GM08714 (cell line): ENCODE measurements at regions not wholly inside any gene's neighbourhood (a gene's known extent, or its start where the extent isn't known, plus 50 kb on each side); places are given as distances from the start of the nearest gene placed in this dataset.
A peak's percentile ranks its signal among the peaks of the same experiment; 100 is the strongest.

Experiments used
- H3K4me3 ChIP-seq: fragments of 200-500 bp; sonication (Bioruptor generic); 2 replicates; pipeline ENCODE4 v1.5.1; 2014; ENCODE audit warnings: mild to moderate bottlenecking, low read length, inconsistent platforms
- ZNF274 ChIP-seq: IDR thresholded peaks from 2 replicates; pipeline ENCODE4 v1.6.1; 2012; ENCODE audit warnings: mild to moderate bottlenecking, low read depth, low read length

GRCh38 chr18:41378598-41378997 lies 576.4 kb upstream of the PIK3C3 start:
- no peak overlapping the region for H3K4me3 ChIP-seq
- TF ChIP-seq ZNF274: no peak

- no peak for TF ChIP-seq ZNF274
- no peak overlapping the region for H3K4me3 ChIP-seq
Measured at GRCh38 chr18:41373612-41374011, 581.4 kb upstream of the PIK3C3 start.

GRCh38 chr18:41372046-41372665 lies 582.9 kb upstream of the PIK3C3 start:
- no peak overlapping the region for H3K4me3 ChIP-seq
- no peak for TF ChIP-seq ZNF274

- TF ChIP-seq ZNF274: no peak
- no peak overlapping the region for H3K4me3 ChIP-seq
Measured at GRCh38 chr18:41371156-41372045, 583.6 kb upstream of the PIK3C3 start.

GRCh38 chr18:41370740-41371139 lies 584.3 kb upstream of the PIK3C3 start:
- H3K4me3 ChIP-seq: no peak overlapping the region
- no peak for TF ChIP-seq ZNF274

- TF ChIP-seq ZNF274: 0 out of 2 replicates have a peak, but pooled peaks have one; percentile 18
- H3K4me3 ChIP-seq: no peak overlapping the region
Measured at GRCh38 chr18:41357708-41358107, 597.3 kb upstream of the PIK3C3 start.

DNA sequence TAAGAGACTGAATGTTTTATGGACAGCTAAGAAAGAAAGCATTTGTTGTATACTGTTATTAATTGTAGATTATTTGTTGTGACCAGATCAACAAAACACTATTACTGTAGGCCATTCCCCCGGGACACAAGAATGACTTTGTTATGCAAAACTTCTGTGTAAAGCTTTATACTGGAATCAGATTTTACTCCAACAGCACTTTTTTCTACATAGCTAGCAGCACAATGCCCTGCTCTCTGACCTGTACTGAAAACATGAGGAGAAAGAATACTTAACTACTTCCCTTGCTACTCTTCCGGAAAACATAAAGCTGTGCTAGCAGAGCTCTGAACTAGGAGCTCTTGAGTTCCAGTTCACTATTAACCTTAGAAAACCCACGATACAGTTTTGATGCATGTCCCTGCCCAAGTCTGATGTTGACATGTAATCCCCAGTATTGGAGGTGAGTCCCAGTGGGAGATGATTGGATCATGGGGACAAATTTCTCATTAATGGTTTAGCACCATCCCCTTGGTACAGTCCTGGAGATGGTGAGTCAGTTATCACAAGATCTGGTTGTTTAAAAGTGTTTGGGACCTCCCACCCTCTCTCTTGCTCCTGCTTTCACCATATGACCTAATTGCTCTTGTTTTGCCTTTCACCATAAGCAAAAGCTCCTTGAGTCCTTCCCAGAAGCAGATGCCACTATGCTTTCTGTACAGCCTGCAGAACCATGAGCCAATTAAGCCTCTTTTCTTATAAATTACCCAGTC lies 601.1 kb upstream of the PIK3C3 start:
- TF ChIP-seq ZNF274: no peak
- H3K4me3 ChIP-seq: no peak overlapping the region

DNA sequence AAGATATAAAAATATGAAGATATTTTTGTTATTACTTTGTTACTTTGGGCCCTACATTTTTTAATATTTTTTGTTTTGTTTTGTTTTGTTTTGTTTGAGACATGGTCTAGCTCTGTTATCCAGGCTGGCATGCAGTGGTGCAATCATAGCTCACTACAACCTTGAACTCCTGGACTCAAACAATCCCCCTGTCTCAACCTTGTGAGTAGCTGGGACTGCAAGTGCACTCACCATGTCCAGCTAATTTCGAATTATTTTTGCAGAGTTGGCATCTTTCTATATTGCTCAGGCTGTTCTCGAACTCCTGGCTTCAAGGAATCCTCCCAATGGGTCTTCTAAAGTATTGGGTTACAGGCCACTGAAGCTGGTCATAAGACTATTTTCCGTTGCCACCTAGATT lies 603.6 kb upstream of the PIK3C3 start:
- H3K4me3 ChIP-seq: no peak overlapping the region

GRCh38 chr18:41347057-41347456 lies 608.0 kb upstream of the PIK3C3 start:
- TF ChIP-seq ZNF274: no peak
- no peak overlapping the region for H3K4me3 ChIP-seq

More for the DNA sequence above, 603.6 kb upstream of the PIK3C3 start:
- TF ChIP-seq ZNF274: no peak

- TF ChIP-seq ZNF274: no peak
- H3K4me3 ChIP-seq: no peak overlapping the region
Measured at GRCh38 chr18:41343808-41344207, 611.2 kb upstream of the PIK3C3 start.

DNA sequence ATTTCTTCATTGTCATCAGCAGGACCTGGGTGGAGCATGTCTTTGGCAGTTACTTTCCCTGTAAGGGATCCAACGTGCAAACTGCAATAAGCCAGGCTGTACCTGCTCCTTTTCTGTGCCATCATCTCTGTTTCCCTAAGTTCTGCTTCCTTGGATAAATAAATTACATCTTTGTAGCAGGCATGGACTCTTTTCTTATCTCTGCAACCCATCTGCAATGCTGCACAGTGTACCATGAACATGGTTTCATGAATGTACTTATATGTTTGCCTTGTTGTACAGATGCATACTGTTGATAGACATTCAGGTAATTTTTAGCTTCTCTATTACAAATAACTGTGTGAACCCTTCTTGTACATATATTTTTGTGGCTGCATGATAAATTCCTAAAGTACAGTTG lies 616.7 kb upstream of the PIK3C3 start:
- no peak for TF ChIP-seq ZNF274

DNA sequence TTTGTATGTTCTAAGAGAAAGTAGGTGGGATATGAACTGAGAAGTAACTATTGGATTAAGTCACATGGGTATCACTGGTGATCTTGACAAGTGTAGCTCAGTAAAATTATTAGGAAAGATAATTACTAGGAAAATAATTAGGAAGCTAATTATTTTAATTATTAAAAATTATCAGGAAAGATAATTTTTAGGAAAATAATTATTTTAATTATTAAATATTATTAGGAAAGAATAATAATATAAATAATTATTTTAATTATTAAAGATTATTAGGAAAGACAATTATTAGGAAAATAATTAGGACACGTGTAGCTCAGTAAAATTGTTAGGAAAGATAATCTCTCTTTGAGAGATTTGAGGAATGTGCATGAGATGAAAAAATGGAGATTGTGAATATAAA lies 623.4 kb upstream of the PIK3C3 start:
- H3K4me3 ChIP-seq: no peak overlapping the region
- no peak for TF ChIP-seq ZNF274

More for the DNA sequence above, 616.7 kb upstream of the PIK3C3 start:
- H3K4me3 ChIP-seq: no peak overlapping the region

GRCh38 chr18:41326311-41326710 lies 628.7 kb upstream of the PIK3C3 start:
- TF ChIP-seq ZNF274: no peak

GRCh38 chr18:41324934-41325333 lies 630.1 kb upstream of the PIK3C3 start:
- no peak for TF ChIP-seq ZNF274
- H3K4me3 ChIP-seq: no peak overlapping the region

More at GRCh38 chr18:41326311-41326710, 628.7 kb upstream of the PIK3C3 start:
- no peak overlapping the region for H3K4me3 ChIP-seq
